IMR-90 (cell line): ENCODE measurements at regions not wholly inside any gene's neighbourhood (a gene's known extent, or its start where the extent isn't known, plus 50 kb on each side); places are given as distances from the start of the nearest gene placed in this dataset.

ENCODE experiments used
- ATAC-seq: fragments of 200-7000 bp; cut with Tn5 transposase; 2 replicates; pipeline ENCODE4 v1.9.1; 2020; ENCODE audit warnings: low read depth, mild to moderate bottlenecking, moderate library complexity
- BruUV-seq: library from RNA; stranded (reverse); fragments of 400-500 nt; replicated peaks from 2 replicates; lab custom pipeline; 2021; lab: Mats Ljungman, UMichigan
- CTCF ChIA-PET: fragments of 300-600 bp; formaldehyde crosslinking; extraction: SDS; loops from one replicate; lab custom pipeline; 2021; ENCODE audit warnings: antibody characterized with exemption; lab: Yijun Ruan, JAX
- POLR2A ChIA-PET: fragments of 300-600 bp; sonication (Branson Sonifier 250); formaldehyde crosslinking; loops from one replicate; lab custom pipeline; 2022; ENCODE audit warnings: antibody characterized with exemption; ENCODE audit not compliant: unreplicated experiment; lab: Charles Lee
- DNase-seq: peaks from one replicate; pipeline ENCODE4 v3.0.0; 2013
- H2AFZ ChIP-seq: replicated peaks from 2 replicates; pipeline ENCODE3; 2013; ENCODE audit warnings: low read length, mild to moderate bottlenecking; ENCODE audit not compliant: poor library complexity
- H2AK5ac ChIP-seq: 2 replicates; pipeline ENCODE4 v1.6.1; 2013; ENCODE audit warnings: low read depth, low read length, inconsistent platforms
- H2AK9ac ChIP-seq: replicated peaks from 2 replicates; pipeline ENCODE3; 2013; ENCODE audit warnings: mild to moderate bottlenecking, low read depth, low read length, moderate library complexity; ENCODE audit not compliant: poor library complexity
- H2BK120ac ChIP-seq: 2 replicates; pipeline ENCODE4 v1.6.1; 2013; ENCODE audit warnings: low read depth, low read length, inconsistent platforms
- H2BK15ac ChIP-seq: 3 replicates; pipeline ENCODE4 v1.6.1; 2013; ENCODE audit warnings: low read depth, low read length, inconsistent platforms
- H2BK20ac ChIP-seq: 2 replicates; pipeline ENCODE4 v1.6.1; 2013; ENCODE audit warnings: low read depth, mild to moderate bottlenecking, inconsistent platforms, low read length, moderate library complexity
- H2BK5ac ChIP-seq: 2 replicates; pipeline ENCODE4 v1.6.1; 2013; ENCODE audit warnings: mild to moderate bottlenecking, low read depth, low read length, inconsistent platforms; ENCODE audit not compliant: poor library complexity, severe bottlenecking
- H3K14ac ChIP-seq: replicated peaks from 2 replicates; pipeline ENCODE4 v1.6.1; 2013; ENCODE audit warnings: low read depth, low read length, inconsistent platforms
- H3K18ac ChIP-seq: 2 replicates; pipeline ENCODE4 v1.6.1; 2013; ENCODE audit warnings: low read depth, low read length, control low read depth
- H3K23ac ChIP-seq: 2 replicates; pipeline ENCODE4 v1.6.1; 2013; ENCODE audit warnings: low read depth, low read length, inconsistent platforms
- H3K27ac ChIP-seq: 2 replicates; pipeline ENCODE4 v1.5.1; 2013; ENCODE audit warnings: mild to moderate bottlenecking, control low read depth, low read length; ENCODE audit not compliant: insufficient read depth
- H3K27me3 ChIP-seq: 2 replicates; pipeline ENCODE4 v1.6.1; 2013; ENCODE audit warnings: low read length; ENCODE audit not compliant: control insufficient read depth, insufficient read depth
- H3K36me3 ChIP-seq: 2 replicates; pipeline ENCODE4 v1.6.1; 2013; ENCODE audit warnings: low read length, mixed read lengths; ENCODE audit not compliant: control insufficient read depth, insufficient read depth
- H3K4ac ChIP-seq: 2 replicates; pipeline ENCODE4 v1.6.1; 2013; ENCODE audit warnings: low read depth, low read length, inconsistent platforms
- H3K4me1 ChIP-seq: 2 replicates; pipeline ENCODE4 v1.6.1; 2013; ENCODE audit warnings: low read length, mixed read lengths; ENCODE audit not compliant: control insufficient read depth, insufficient read depth
- H3K4me2 ChIP-seq: 2 replicates; pipeline ENCODE4 v1.6.1; 2013; ENCODE audit warnings: low read depth, mild to moderate bottlenecking, control low read depth, low read length, moderate library complexity
- H3K4me3 ChIP-seq: 2 replicates; pipeline ENCODE4 v1.5.1; 2013; ENCODE audit warnings: low read depth, mild to moderate bottlenecking, control low read depth, low read length, moderate library complexity; ENCODE audit not compliant: insufficient read depth
- H3K56ac ChIP-seq: 2 replicates; pipeline ENCODE4 v1.6.1; 2013; ENCODE audit warnings: low read length, inconsistent platforms; ENCODE audit not compliant: insufficient read depth; ENCODE audit errors: extremely low read depth
- H3K79me1 ChIP-seq, 2 experiments: 2 replicates each; pipeline ENCODE4 v1.6.1; 2013; ENCODE audit warnings: low read length in 2 of 2, inconsistent platforms in 1 of 2, low read depth in 1 of 2
- H3K9ac ChIP-seq: 2 replicates; pipeline ENCODE4 v1.6.1; 2013; ENCODE audit warnings: low read depth, low read length, control low read depth
- H3K9me1 ChIP-seq: 2 replicates; pipeline ENCODE4 v1.6.1; 2013; ENCODE audit warnings: low read length, inconsistent platforms; ENCODE audit not compliant: insufficient read depth
- H3K9me3 ChIP-seq: 2 replicates; pipeline ENCODE4 v1.6.1; 2013; ENCODE audit warnings: low read length; ENCODE audit not compliant: control insufficient read depth, insufficient read depth
- H4K20me1 ChIP-seq: 2 replicates; pipeline ENCODE4 v1.6.1; 2013; ENCODE audit warnings: low read length, inconsistent platforms; ENCODE audit not compliant: insufficient read depth
- H4K5ac ChIP-seq: 2 replicates; pipeline ENCODE4 v1.6.1; 2013; ENCODE audit warnings: mild to moderate bottlenecking, low read depth, low read length, control low read depth
- H4K8ac ChIP-seq, 2 experiments: 2 replicates each; pipeline ENCODE4 v1.6.1; 2013; ENCODE audit warnings: low read depth in 2 of 2, low read length in 2 of 2, control low read depth in 1 of 2, inconsistent platforms in 1 of 2
- H4K91ac ChIP-seq: 2 replicates; pipeline ENCODE4 v1.6.1; 2013; ENCODE audit warnings: low read depth, low read length, inconsistent platforms; ENCODE audit not compliant: insufficient read depth
- BHLHE40 ChIP-seq: fragments of 150-350 bp; IDR thresholded peaks from 2 replicates; pipeline ENCODE4 v1.6.1; 2016; ENCODE audit warnings: mild to moderate bottlenecking, low read depth, low read length
- NFE2L2 ChIP-seq: fragments of 150-350 bp; IDR thresholded peaks from 2 replicates; pipeline ENCODE4 v1.6.1; 2016; ENCODE audit warnings: low read depth, mild to moderate bottlenecking, low read length
- WGBS, 2 experiments: methylation state at CpG; one replicate each; pipeline versions ENCODE4 v1.1.5 to v1.1.7; 2013; ENCODE audit warnings: missing lambda C conversion rate in 2 of 2; ENCODE audit not compliant: insufficient read length in 1 of 2; ENCODE audit errors: extremely low coverage in 2 of 2; 5-methylcytosine and 5-hydroxymethylcytosine counted together
- dilution Hi-C: fragments of 300-500 bp; cut with HindIII; formaldehyde crosslinking; loops from one replicate; pipeline ENCODE4 v1.14.3; 2018; ENCODE audit warnings: low sequenced_read_pairs; ENCODE audit not compliant: unreplicated experiment
- in situ Hi-C: fragments of 300-500 bp; cut with MboI; formaldehyde crosslinking; loops from 3 replicates; pipeline ENCODE4 v1.14.3; 2019; ENCODE audit warnings: low sequenced_read_pairs, inconsistent platforms, mixed read lengths
- intact Hi-C: fragments of 100-400 bp; cut with micrococcal nuclease; formaldehyde crosslinking; loops from 2 replicates; pipeline ENCODE4 v1.10.0; 2022
- TF ChIP-seq, protein P1 (sequence below): fragments of 150-350 bp; IDR thresholded peaks from 2 replicates; pipeline ENCODE4 v1.6.1; 2016; ENCODE audit warnings: low read depth, mild to moderate bottlenecking, low read length, moderate library complexity, borderline replicate concordance
- TF ChIP-seq, protein P2 (sequence below): conservative IDR thresholded peaks from 2 replicates; pipeline ENCODE4 v1.5.1; 2012; ENCODE audit warnings: mild to moderate bottlenecking, low read depth, low read length, improper control_type of control experiment

DNA sequence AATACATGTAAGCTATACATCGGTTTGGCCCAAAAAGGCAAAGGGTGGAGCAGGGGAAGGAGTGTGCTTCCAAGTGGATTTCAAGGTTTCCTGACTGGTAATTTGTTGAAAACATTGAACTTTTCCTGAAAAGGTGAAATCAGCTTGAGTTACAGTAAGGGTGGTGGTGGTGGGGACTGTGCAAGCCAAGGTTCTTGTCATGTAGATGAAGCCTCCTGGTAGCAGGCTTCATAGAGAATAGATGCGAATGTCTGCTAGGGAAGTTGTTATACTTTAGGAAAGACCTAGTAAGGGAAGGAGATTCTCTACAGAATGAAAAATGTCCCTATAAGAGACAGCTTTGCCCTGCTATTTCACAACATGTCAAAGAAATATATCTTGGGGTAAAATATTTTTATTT lies 528.2 kb upstream of the CBLB start:
- Histone ChIP-seq H4K8ac (no peak overlapping the region), H3K4ac (no peak overlapping the region), H3K36me3 (no peaks in the 10 kb centered on the region), H4K20me1 (no peaks in the 10 kb centered on the region), H3K18ac (no peak overlapping the region), H3K4me3 (no peak overlapping the region), H3K56ac (no peak overlapping the region), H4K91ac (no peak overlapping the region), H3K4me2 (no peak overlapping the region), H3K27ac (no peak overlapping the region), H2BK15ac (no peak overlapping the region), H3K9ac (no peak overlapping the region), H2BK5ac (no peak overlapping the region), H3K9me1 (no peaks in the 10 kb centered on the region), H3K23ac (no peak overlapping the region), H3K14ac (no peak overlapping the region), H2BK120ac (no peak overlapping the region), H3K27me3 (no peaks in the 10 kb centered on the region), H3K4me1 (peaks cover 4% of the 10 kb centered on the region; the same call in 1 of the 2 replicates), H2AK9ac (no peak overlapping the region), H2AK5ac (no peak overlapping the region; the same call in 1 of the 2 replicates), H2AFZ (no peak overlapping the region), H4K5ac (no peak overlapping the region), H3K9me3 (no peaks in the 10 kb centered on the region), H2BK20ac (no peak overlapping the region), H3K79me1 (no peaks in the 10 kb centered on the region)
- intact Hi-C loops: no loop called here
- BruUV-seq: no TSS peak
- WGBS, 2 experiments: 100% methylated on average over 1 of the region's 2 CpGs; no CpG with 5 or more reads in 1 of the 2 experiments
- TF ChIP-seq, protein P1, sequence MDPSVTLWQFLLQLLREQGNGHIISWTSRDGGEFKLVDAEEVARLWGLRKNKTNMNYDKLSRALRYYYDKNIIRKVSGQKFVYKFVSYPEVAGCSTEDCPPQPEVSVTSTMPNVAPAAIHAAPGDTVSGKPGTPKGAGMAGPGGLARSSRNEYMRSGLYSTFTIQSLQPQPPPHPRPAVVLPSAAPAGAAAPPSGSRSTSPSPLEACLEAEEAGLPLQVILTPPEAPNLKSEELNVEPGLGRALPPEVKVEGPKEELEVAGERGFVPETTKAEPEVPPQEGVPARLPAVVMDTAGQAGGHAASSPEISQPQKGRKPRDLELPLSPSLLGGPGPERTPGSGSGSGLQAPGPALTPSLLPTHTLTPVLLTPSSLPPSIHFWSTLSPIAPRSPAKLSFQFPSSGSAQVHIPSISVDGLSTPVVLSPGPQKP: no peak
- no peak for TF ChIP-seq NFE2L2
- TF ChIP-seq BHLHE40: no peak
- TF ChIP-seq, protein P2, sequence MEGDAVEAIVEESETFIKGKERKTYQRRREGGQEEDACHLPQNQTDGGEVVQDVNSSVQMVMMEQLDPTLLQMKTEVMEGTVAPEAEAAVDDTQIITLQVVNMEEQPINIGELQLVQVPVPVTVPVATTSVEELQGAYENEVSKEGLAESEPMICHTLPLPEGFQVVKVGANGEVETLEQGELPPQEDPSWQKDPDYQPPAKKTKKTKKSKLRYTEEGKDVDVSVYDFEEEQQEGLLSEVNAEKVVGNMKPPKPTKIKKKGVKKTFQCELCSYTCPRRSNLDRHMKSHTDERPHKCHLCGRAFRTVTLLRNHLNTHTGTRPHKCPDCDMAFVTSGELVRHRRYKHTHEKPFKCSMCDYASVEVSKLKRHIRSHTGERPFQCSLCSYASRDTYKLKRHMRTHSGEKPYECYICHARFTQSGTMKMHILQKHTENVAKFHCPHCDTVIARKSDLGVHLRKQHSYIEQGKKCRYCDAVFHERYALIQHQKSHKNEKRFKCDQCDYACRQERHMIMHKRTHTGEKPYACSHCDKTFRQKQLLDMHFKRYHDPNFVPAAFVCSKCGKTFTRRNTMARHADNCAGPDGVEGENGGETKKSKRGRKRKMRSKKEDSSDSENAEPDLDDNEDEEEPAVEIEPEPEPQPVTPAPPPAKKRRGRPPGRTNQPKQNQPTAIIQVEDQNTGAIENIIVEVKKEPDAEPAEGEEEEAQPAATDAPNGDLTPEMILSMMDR: no peak
- no peak for DNase-seq
- in situ Hi-C loops: no loop called here
- no peak for ATAC-seq
- CTCF ChIA-PET: no interaction called here
- POLR2A ChIA-PET: no interaction called here
- dilution Hi-C loops: no loop called here
